Testis (tissue), 2 donors: ENCODE measurements at regions not wholly inside any gene's neighbourhood (a gene's known extent, or its start where the extent isn't known, plus 50 kb on each side); places are given as distances from the start of the nearest gene placed in this dataset.
A peak's percentile ranks its signal among the peaks of the same experiment; 100 is the strongest.

Source experiments
- DNase-seq: peaks from one replicate; pipeline ENCODE4 v3.0.0-alpha.2; 2019
- H3K27ac ChIP-seq, 2 donors: fragments of 200-600 bp; sonication (generic); one replicate each; pipeline ENCODE4 v1.5.1; 2019
- H3K27me3 ChIP-seq: fragments of 200-600 bp; sonication (generic); one replicate; pipeline ENCODE4 v1.5.1; 2019
- H3K36me3 ChIP-seq: fragments of 200-600 bp; sonication (generic); one replicate; pipeline ENCODE4 v1.5.1; 2017; ENCODE audit warnings: low read depth; ENCODE audit errors: missing control alignments
- H3K4me1 ChIP-seq: fragments of 200-600 bp; sonication (generic); one replicate; pipeline ENCODE4 v1.5.1; 2019
- H3K4me3 ChIP-seq, 2 donors: fragments of 200-600 bp; sonication (generic); one replicate each; pipeline ENCODE4 v1.5.1; 2017 to 2019
- H3K9me3 ChIP-seq: fragments of 200-600 bp; sonication (generic); one replicate; pipeline ENCODE4 v1.5.1; 2017
- CTCF ChIP-seq, 3 experiments: fragments of 450-650 bp in 2 of 3; fragments of 200-600 bp in 1 of 3; sonication (generic) in 1 of 3; IDR thresholded peaks; one replicate each; pipeline ENCODE4 v1.5.1; 2016 to 2019; ENCODE audit warnings: antibody characterized with exemption in 3 of 3, mild to moderate bottlenecking in 2 of 3, moderate library complexity in 1 of 3
- POLR2A ChIP-seq: fragments of 450-650 bp; IDR thresholded peaks from one replicate; pipeline ENCODE4 v1.6.1; 2017; ENCODE audit warnings: antibody characterized with exemption, mild to moderate bottlenecking, moderate library complexity
- WGBS, 2 donors: methylation state at CpG; one replicate each; pipeline ENCODE4 v1.1.5; 2018; 5-methylcytosine and 5-hydroxymethylcytosine counted together
- intact Hi-C: fragments of 100-400 bp; cut with DNase I; formaldehyde crosslinking; loops from one replicate; pipeline ENCODE4 v1.15.1; 2023; ENCODE audit warnings: low total_unique reads

- no peaks in the 10 kb centered on the region for H3K27me3 ChIP-seq
- peak; percentile 16 for DNase-seq
These were observed 816.3 kb downstream of the BRD1 start for GRCh38 chr22:49011379-49011768.

GRCh38 chr22:49010901-49011300, 816.8 kb downstream of the BRD1 start:
- Histone ChIP-seq H3K9me3 (no peaks in the 10 kb centered on the region), H3K27ac (no peak overlapping the region), H3K36me3 (no peaks in the 10 kb centered on the region), H3K4me3 (no peak overlapping the region), H3K4me1 (peaks cover 28% of the 10 kb centered on the region), H3K27me3 (no peaks in the 10 kb centered on the region)
- 82 to 91% methylated on average over 8 to 12 of the region's 12 CpGs for WGBS, 2 donors
- intact Hi-C loops = no loop called here
- TF ChIP-seq CTCF (IDR thresholded peaks at IDR 0.05) (no peak), POLR2A (no peak)
- peak; percentile 10 for DNase-seq

More at GRCh38 chr22:49011379-49011768, 816.3 kb downstream of the BRD1 start:
- TF ChIP-seq CTCF (IDR thresholded peaks at IDR 0.05) (no peak), POLR2A (no peak)
- no peak overlapping the region for H3K4me3 ChIP-seq
- peaks cover 33% of the 10 kb centered on the region for H3K4me1 ChIP-seq
- WGBS, 2 donors = 50 to 52% methylated on average over 10 to 11 of the region's 11 CpGs
- H3K36me3 ChIP-seq = no peaks in the 10 kb centered on the region
- H3K9me3 ChIP-seq = no peaks in the 10 kb centered on the region
- H3K27ac ChIP-seq = no peak overlapping the region
- intact Hi-C loops = no loop called here

- peaks cover 22% of the 10 kb centered on the region for H3K4me1 ChIP-seq
- TF ChIP-seq CTCF (IDR thresholded peaks at IDR 0.05) (no peak), POLR2A (no peak)
- no peaks in the 10 kb centered on the region for H3K27me3 ChIP-seq
- intact Hi-C loops = no loop called here
- H3K4me3 ChIP-seq = no peak overlapping the region
- WGBS, 2 donors = 79 to 87% methylated on average over 24 to 25 of the region's 25 CpGs
- no peak overlapping the region for H3K27ac ChIP-seq
- no peaks in the 10 kb centered on the region for H3K9me3 ChIP-seq
- H3K36me3 ChIP-seq = no peaks in the 10 kb centered on the region
- peak; percentile 11 for DNase-seq
These were observed 817.4 kb downstream of the BRD1 start for GRCh38 chr22:49010070-49010863.

GRCh38 chr22:49009359-49010063, 818.2 kb downstream of the BRD1 start:
- no peak overlapping the region for H3K27ac ChIP-seq
- no peaks in the 10 kb centered on the region for H3K36me3 ChIP-seq
- H3K4me1 ChIP-seq = peaks cover 14% of the 10 kb centered on the region
- intact Hi-C loops = no loop called here
- WGBS, 2 donors = 88 to 91% methylated on average over 12 of the region's 12 CpGs
- peak; percentile 3 for DNase-seq
- no peak overlapping the region for H3K4me3 ChIP-seq
- H3K27me3 ChIP-seq = no peaks in the 10 kb centered on the region
- no peaks in the 10 kb centered on the region for H3K9me3 ChIP-seq
- no peak for TF ChIP-seq CTCF (IDR thresholded peaks at IDR 0.05)
- TF ChIP-seq POLR2A = no peak
